ENCODE measurements at regions not wholly inside any gene's neighbourhood (a gene's known extent, or its start where the extent isn't known, plus 50 kb on each side); places are given as distances from the start of the nearest gene placed in this dataset.

DNA sequence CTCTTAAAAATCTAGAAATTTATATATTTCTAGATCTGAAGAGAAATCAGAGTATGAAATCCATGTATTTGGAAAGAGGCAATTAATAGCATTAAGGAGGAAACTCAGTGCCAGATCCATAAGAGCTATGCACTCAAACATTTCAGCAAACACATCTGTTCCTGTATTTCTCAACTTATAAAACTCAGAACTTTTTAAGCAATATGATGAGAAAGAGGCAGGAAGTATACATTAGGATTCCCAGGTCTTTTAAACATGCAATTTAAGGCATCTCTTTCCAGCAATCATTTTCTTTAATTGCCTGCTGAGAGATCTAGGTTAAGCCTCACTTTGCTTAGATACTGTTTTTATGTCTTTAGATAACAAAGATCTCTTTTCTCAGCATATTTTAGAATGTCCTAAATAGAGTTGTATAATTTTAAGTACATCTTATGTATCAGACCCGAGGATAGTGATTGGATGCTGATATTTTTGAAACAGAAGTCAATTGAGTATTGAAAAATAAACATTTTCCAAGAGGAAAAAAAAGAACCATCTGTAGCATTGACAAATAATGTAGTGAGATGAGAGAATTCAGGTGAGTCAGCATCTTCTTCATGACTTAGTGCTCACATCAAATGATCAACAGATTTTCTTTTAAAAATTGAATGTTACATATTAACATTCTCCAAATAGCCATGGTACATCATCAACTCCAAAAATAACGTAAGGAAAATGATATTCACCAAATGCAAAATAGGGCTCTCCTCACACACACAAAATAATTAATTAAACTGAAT, 461.4 kb upstream of the NOX3 start:
- TF ChIP-seq, protein P1, sequence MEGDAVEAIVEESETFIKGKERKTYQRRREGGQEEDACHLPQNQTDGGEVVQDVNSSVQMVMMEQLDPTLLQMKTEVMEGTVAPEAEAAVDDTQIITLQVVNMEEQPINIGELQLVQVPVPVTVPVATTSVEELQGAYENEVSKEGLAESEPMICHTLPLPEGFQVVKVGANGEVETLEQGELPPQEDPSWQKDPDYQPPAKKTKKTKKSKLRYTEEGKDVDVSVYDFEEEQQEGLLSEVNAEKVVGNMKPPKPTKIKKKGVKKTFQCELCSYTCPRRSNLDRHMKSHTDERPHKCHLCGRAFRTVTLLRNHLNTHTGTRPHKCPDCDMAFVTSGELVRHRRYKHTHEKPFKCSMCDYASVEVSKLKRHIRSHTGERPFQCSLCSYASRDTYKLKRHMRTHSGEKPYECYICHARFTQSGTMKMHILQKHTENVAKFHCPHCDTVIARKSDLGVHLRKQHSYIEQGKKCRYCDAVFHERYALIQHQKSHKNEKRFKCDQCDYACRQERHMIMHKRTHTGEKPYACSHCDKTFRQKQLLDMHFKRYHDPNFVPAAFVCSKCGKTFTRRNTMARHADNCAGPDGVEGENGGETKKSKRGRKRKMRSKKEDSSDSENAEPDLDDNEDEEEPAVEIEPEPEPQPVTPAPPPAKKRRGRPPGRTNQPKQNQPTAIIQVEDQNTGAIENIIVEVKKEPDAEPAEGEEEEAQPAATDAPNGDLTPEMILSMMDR (IDR thresholded peaks at IDR 0.05; ENCODE audit: low read depth, low read length): no peak
- no peak for TF ChIP-seq POLR2A (IDR thresholded peaks at IDR 0.05; ENCODE audit: extremely low read depth, insufficient read length)
- TF ChIP-seq, protein P2, sequence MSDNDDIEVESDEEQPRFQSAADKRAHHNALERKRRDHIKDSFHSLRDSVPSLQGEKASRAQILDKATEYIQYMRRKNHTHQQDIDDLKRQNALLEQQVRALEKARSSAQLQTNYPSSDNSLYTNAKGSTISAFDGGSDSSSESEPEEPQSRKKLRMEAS (IDR thresholded peaks at IDR 0.05; ENCODE audit: low read depth, low read length): no peak
